H9 (cell line): ENCODE measurements at regions not wholly inside any gene's neighbourhood (a gene's known extent, or its start where the extent isn't known, plus 50 kb on each side); places are given as distances from the start of the nearest gene placed in this dataset.

ENCODE experiments used
- DNase-seq: peaks from one replicate; pipeline ENCODE4 v3.0.0-alpha.2; 2017
- H2AFZ ChIP-seq: one replicate; pipeline ENCODE4 v1.6.1; 2013; ENCODE audit warnings: mild to moderate bottlenecking, low read length, control low read depth, moderate library complexity
- H2AK5ac ChIP-seq: 2 replicates; pipeline ENCODE4 v1.6.1; 2013; ENCODE audit warnings: low read length, control low read depth, mixed read lengths; ENCODE audit not compliant: insufficient read length
- H2BK120ac ChIP-seq: one replicate; pipeline ENCODE4 v1.6.1; 2013; ENCODE audit warnings: low read depth, mild to moderate bottlenecking, low read length, control low read depth, inconsistent platforms; ENCODE audit not compliant: poor library complexity, severe bottlenecking
- H2BK12ac ChIP-seq: 2 replicates; pipeline ENCODE4 v1.6.1; 2013; ENCODE audit warnings: low read length, control low read depth, mixed read lengths, low read depth; ENCODE audit not compliant: insufficient read length
- H2BK15ac ChIP-seq: 2 replicates; pipeline ENCODE4 v1.6.1; 2013; ENCODE audit warnings: low read depth, low read length, control low read depth
- H2BK20ac ChIP-seq: one replicate; pipeline ENCODE4 v1.6.1; 2013; ENCODE audit warnings: low read depth, mild to moderate bottlenecking, low read length, control low read depth, inconsistent platforms; ENCODE audit not compliant: poor library complexity, severe bottlenecking
- H2BK5ac ChIP-seq: 2 replicates; pipeline ENCODE4 v1.6.1; 2013; ENCODE audit warnings: low read length, control low read depth, mixed read lengths; ENCODE audit not compliant: insufficient read length
- H3K14ac ChIP-seq: 2 replicates; pipeline ENCODE4 v1.6.1; 2013; ENCODE audit warnings: low read length, control low read depth; ENCODE audit not compliant: insufficient read depth
- H3K18ac ChIP-seq: 2 replicates; pipeline ENCODE4 v1.6.1; 2013; ENCODE audit warnings: low read depth, mild to moderate bottlenecking, mixed read lengths, low read length, control low read depth; ENCODE audit not compliant: insufficient read length
- H3K23ac ChIP-seq: 2 replicates; pipeline ENCODE4 v1.6.1; 2013; ENCODE audit warnings: low read length, control low read depth, mixed read lengths, low read depth; ENCODE audit not compliant: insufficient read length
- H3K23me2 ChIP-seq: 2 replicates; pipeline ENCODE4 v1.6.1; 2013; ENCODE audit warnings: low read depth, mild to moderate bottlenecking, mixed read lengths, low read length, control low read depth; ENCODE audit not compliant: insufficient read length, poor library complexity, severe bottlenecking
- H3K27ac ChIP-seq: 2 replicates; pipeline ENCODE4 v1.5.1; 2013; ENCODE audit warnings: low read length, control low read depth, mixed read lengths, low read depth; ENCODE audit not compliant: insufficient read length
- H3K27me3 ChIP-seq: 2 replicates; pipeline ENCODE4 v1.6.1; 2013; ENCODE audit warnings: low read length, control low read depth, inconsistent platforms; ENCODE audit not compliant: insufficient read depth
- H3K4ac ChIP-seq: 2 replicates; pipeline ENCODE4 v1.6.1; 2013; ENCODE audit warnings: low read depth, mild to moderate bottlenecking, control low read depth, inconsistent platforms, low read length, moderate library complexity
- H3K4me1 ChIP-seq: 2 replicates; pipeline ENCODE4 v1.6.1; 2013; ENCODE audit warnings: low read length, control low read depth, inconsistent platforms; ENCODE audit not compliant: insufficient read depth
- H3K4me2 ChIP-seq: 2 replicates; pipeline ENCODE4 v1.6.1; 2013; ENCODE audit warnings: low read length, control low read depth, mixed read lengths; ENCODE audit not compliant: insufficient read length, insufficient read depth
- H3K56ac ChIP-seq: 2 replicates; pipeline ENCODE4 v1.6.1; 2013; ENCODE audit warnings: low read depth, mild to moderate bottlenecking, mixed read lengths, low read length, control low read depth; ENCODE audit not compliant: insufficient read length
- H3K79me1 ChIP-seq: 2 replicates; pipeline ENCODE4 v1.6.1; 2013; ENCODE audit warnings: low read depth, mild to moderate bottlenecking, moderate library complexity, low read length, control low read depth, inconsistent platforms; ENCODE audit not compliant: insufficient read depth, poor library complexity, severe bottlenecking
- H3K79me2 ChIP-seq: 2 replicates; pipeline ENCODE4 v1.6.1; 2013; ENCODE audit warnings: low read length, control low read depth, inconsistent platforms; ENCODE audit not compliant: insufficient read depth
- H3K9ac ChIP-seq: 2 replicates; pipeline ENCODE4 v1.6.1; 2013; ENCODE audit warnings: low read length, control low read depth, mixed read lengths; ENCODE audit not compliant: insufficient read length; ENCODE audit errors: extremely low read depth
- H3K9me3 ChIP-seq: one replicate; pipeline ENCODE4 v1.6.1; 2013; ENCODE audit warnings: low read depth, low read length, inconsistent platforms; ENCODE audit not compliant: control insufficient read depth
- H3T11ph ChIP-seq: one replicate; pipeline ENCODE4 v1.6.1; 2013; ENCODE audit warnings: mild to moderate bottlenecking, low read length, control low read depth, inconsistent platforms
- H4K20me1 ChIP-seq: one replicate; pipeline ENCODE4 v1.6.1; 2013; ENCODE audit not compliant: control insufficient read depth, insufficient read length, insufficient read depth
- H4K5ac ChIP-seq: 2 replicates; pipeline ENCODE4 v1.6.1; 2013; ENCODE audit warnings: low read depth, mild to moderate bottlenecking, mixed read lengths, low read length, control low read depth; ENCODE audit not compliant: insufficient read length
- H4K8ac ChIP-seq: replicated peaks from 2 replicates; pipeline ENCODE4 v1.6.1; 2013; ENCODE audit warnings: low read length, control low read depth, mixed read lengths, low read depth; ENCODE audit not compliant: insufficient read length
- H4K91ac ChIP-seq: 2 replicates; pipeline ENCODE4 v1.6.1; 2013; ENCODE audit warnings: low read depth, mild to moderate bottlenecking, moderate library complexity, mixed read lengths, low read length, control low read depth; ENCODE audit not compliant: insufficient read length
- H3K27ac Mint-ChIP-seq, 3 experiments: 2 replicates in 2 of 3; 3 replicates in 1 of 3; pipeline ENCODE4 v1.8.0; 2020 to 2021; ENCODE audit warnings: mixed read lengths in 3 of 3, mild to moderate bottlenecking in 1 of 3, moderate library complexity in 1 of 3
- H3K27me3 Mint-ChIP-seq: 2 replicates; pipeline ENCODE4 v1.8.0; 2021; ENCODE audit warnings: low read depth, mild to moderate bottlenecking, moderate library complexity, mixed read lengths
- H3K36me3 Mint-ChIP-seq, 3 experiments: 2 replicates in 2 of 3; 3 replicates in 1 of 3; pipeline ENCODE4 v1.8.0; 2020 to 2021; ENCODE audit warnings: low read depth in 3 of 3, mixed read lengths in 3 of 3; ENCODE audit not compliant: insufficient read depth in 1 of 3
- H3K4me1 Mint-ChIP-seq, 2 experiments: 2 replicates each; pipeline ENCODE4 v1.8.0; 2020; ENCODE audit warnings: mixed read lengths in 2 of 2
- H3K4me3 Mint-ChIP-seq, 2 experiments: 2 replicates in 1 of 2; 3 replicates in 1 of 2; pipeline ENCODE4 v1.8.0; 2020 to 2021; ENCODE audit warnings: mild to moderate bottlenecking in 2 of 2, mixed read lengths in 2 of 2, moderate library complexity in 1 of 2
- H3K9me3 Mint-ChIP-seq, 2 experiments: 2 replicates in 1 of 2; 3 replicates in 1 of 2; pipeline ENCODE4 v1.8.0; 2020; ENCODE audit warnings: mild to moderate bottlenecking in 2 of 2, mixed read lengths in 2 of 2, moderate library complexity in 1 of 2
- CTCF ChIP-seq: fragments of 200-600 bp; sonication (generic); conservative IDR thresholded peaks from 3 replicates; pipeline ENCODE4 v1.8.0; 2021; ENCODE audit warnings: antibody characterized with exemption, mild to moderate bottlenecking
- WGBS: extraction: QIAGEN DNeasy Blood & Tissue Kit; methylation state at CpG from one replicate; pipeline ENCODE4 v1.1.7; 2013; ENCODE audit warnings: missing lambda C conversion rate, low lambda C conversion rate, mixed read lengths; ENCODE audit not compliant: insufficient read length; ENCODE audit errors: extremely low coverage; 5-methylcytosine and 5-hydroxymethylcytosine counted together

DNA sequence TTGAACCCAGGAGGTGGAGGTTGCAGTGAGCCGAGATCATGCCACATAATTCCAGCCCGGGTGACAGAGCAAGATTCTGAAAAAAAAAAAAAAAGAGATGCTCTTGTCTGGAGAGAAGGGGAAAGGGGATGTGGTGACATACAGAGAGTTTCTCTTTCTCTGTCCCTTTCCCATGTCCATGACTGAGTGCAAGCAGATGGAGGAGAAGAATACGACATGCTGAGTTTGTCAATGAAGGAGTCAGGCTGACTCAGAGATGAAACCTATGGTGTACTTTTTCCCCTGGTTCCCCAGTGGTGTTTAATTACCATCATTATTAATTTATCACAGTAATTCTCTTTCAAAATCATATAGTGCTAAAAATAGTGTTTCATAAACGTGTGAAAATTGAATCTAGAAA is 448.8 kb downstream of the FOXO1 start:
- no peak overlapping the region for H2AFZ ChIP-seq
- no peak overlapping the region for H3K4ac ChIP-seq
- H2BK120ac ChIP-seq = no peak overlapping the region
- no peaks in the 10 kb centered on the region for H3K9me3 ChIP-seq
- no peak overlapping the region for H3K9ac ChIP-seq
- H3K4me2 ChIP-seq = no peak overlapping the region
- no peaks in the 10 kb centered on the region for H3K4me1 ChIP-seq
- H3T11ph ChIP-seq = no peak overlapping the region
- no peaks in the 10 kb centered on the region for H3K36me3 Mint-ChIP-seq
- no peaks in the 10 kb centered on the region for H3K27me3 ChIP-seq
- no peak overlapping the region for H3K56ac ChIP-seq
- H3K79me2 ChIP-seq = no peaks in the 10 kb centered on the region
- no peak overlapping the region for H2BK15ac ChIP-seq
- H4K91ac ChIP-seq = no peak overlapping the region
- H4K5ac ChIP-seq = no peak overlapping the region
- H3K79me1 ChIP-seq = no peaks in the 10 kb centered on the region
- DNase-seq = no peak
- no peaks in the 10 kb centered on the region for H3K27me3 Mint-ChIP-seq
- no peak overlapping the region for H3K23ac ChIP-seq
- H3K18ac ChIP-seq = no peak overlapping the region
- no peak overlapping the region for H2AK5ac ChIP-seq
- H3K27ac ChIP-seq = no peak overlapping the region
- H3K27ac Mint-ChIP-seq = no peak overlapping the region
- no peak for TF ChIP-seq CTCF
- H3K4me1 Mint-ChIP-seq = peaks cover 27 to 33% of the 10 kb centered on the region in 2 experiments
- WGBS = no CpG with 5 or more reads among the region's 4 CpGs
- no peak overlapping the region for H3K14ac ChIP-seq
- H4K8ac ChIP-seq = no peak overlapping the region
- no peak overlapping the region for H2BK5ac ChIP-seq
- no peak overlapping the region for H3K4me3 Mint-ChIP-seq
- H2BK20ac ChIP-seq = no peak overlapping the region
- H3K9me3 Mint-ChIP-seq = no peaks in the 10 kb centered on the region
- H3K23me2 ChIP-seq = no peaks in the 10 kb centered on the region
- no peaks in the 10 kb centered on the region for H4K20me1 ChIP-seq
- H2BK12ac ChIP-seq = no peak overlapping the region
